ENCODE measurements at regions not wholly inside any gene's neighbourhood (a gene's known extent, or its start where the extent isn't known, plus 50 kb on each side); places are given as distances from the start of the nearest gene placed in this dataset.

GRCh38 chr11:90614318-90614717 lies 391.5 kb upstream of the CHORDC1 start:
- no peak for TF ChIP-seq CTCF (IDR thresholded peaks at IDR 0.05 in 4 of 5, conservative IDR thresholded peaks at IDR 0.05 in 1 of 5)
- no peak for TF ChIP-seq POLR2A (IDR thresholded peaks at IDR 0.05)
